HG03159 (cell line): ENCODE measurements at regions not wholly inside any gene's neighbourhood (a gene's known extent, or its start where the extent isn't known, plus 50 kb on each side); places are given as distances from the start of the nearest gene placed in this dataset.
A peak's percentile ranks its signal among the peaks of the same experiment; 100 is the strongest.

Source experiments
- ATAC-seq: cut with Tn5 transposase; IDR thresholded peaks from one replicate; pipeline ENCODE4 v1.9.1; 2021; ENCODE audit warnings: mild to moderate bottlenecking, moderate library complexity; ENCODE audit not compliant: unreplicated experiment

DNA sequence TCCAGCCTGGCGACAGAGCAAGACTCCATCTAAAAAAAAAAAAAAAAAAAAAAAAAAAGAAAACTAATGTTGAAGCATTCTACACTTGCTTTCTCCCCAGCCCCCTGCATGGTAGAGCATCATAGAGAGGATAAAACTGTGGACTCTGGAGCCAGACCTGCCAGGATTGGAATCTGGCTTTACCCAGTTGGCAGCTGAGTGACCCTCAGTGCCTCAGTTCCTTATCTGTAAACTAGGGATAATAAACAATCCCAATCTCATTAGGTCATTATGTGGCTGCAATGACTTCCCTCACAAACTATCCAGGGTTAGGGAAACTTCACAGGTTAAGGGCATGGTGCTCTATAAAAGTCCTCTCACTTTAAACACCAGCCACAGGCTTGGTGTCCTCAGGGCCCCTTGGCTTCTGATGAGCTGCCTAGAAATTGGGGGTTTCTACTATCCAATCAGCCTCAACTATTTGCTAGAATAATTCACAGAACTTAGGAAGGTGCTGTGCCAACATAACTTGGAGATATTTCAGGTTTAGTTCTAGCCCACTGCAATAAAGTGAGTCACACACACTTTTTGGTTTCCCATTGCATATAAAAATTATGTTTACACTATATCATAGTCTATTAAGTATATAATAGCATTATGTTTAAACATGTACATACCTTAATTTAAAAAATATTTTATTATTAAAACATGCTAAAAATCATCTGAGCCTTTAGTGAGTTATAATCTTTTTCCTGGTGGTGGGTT, 180.5 kb upstream of the B3GALT2 start:
- ATAC-seq: no peak

DNA sequence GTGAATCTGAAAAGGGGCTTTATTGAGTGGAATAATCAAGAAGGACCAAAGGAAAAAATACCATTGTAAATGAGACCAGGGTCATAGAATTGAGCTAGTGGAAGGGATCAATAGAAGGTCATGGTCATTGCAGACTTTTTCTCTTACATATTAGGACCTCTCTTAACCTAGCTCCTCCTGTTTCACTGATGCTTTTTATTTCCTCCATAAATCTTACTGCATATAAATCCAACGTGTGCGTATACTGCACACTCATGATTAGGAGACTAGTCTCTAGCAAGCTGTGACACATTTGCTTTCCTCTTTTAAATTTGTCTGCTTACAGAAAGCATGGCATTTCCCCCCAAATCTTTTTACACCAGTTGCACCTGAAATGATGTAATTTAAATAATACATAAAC, 179.6 kb upstream of the B3GALT2 start:
- ATAC-seq: no peak

DNA sequence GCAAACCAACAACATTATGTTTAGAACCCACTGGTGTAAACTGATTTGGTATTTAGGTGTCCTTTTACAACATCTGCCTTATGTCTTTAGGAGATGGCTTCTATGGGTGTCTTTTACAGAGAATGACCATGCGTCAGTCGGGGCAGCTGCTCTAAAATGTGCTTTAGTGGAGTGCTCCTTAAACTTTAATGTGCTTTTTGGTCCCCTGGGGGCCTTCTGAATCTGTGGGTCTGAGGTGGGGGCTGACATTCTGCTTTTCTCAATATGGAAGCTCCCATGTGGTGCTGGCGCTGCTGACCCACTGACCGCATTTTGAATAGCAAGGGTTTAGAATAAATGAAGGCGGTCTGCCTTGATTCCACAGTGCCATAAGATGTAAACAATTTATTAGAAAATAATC, 173.2 kb upstream of the B3GALT2 start:
- no peak for ATAC-seq

DNA sequence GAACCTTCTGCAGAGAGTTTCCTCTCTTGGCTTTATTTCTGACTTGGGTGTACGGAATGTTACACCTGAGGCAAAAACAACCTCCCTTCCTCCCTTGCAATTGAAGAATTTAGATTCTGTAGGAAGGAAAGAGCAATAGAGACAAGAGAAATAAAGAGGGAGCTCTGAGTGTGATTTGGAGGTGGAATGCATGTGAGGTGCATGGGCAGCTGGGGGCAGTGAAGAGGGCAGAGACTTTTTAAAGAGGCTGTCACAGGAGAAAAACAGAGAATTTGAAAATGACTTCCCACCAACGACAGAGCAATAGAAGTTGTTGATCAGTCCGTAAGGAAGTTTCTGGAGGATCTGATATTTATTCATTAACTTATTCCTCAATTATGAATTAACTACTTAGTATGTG, 172.0 kb upstream of the B3GALT2 start:
- ATAC-seq: no peak

DNA sequence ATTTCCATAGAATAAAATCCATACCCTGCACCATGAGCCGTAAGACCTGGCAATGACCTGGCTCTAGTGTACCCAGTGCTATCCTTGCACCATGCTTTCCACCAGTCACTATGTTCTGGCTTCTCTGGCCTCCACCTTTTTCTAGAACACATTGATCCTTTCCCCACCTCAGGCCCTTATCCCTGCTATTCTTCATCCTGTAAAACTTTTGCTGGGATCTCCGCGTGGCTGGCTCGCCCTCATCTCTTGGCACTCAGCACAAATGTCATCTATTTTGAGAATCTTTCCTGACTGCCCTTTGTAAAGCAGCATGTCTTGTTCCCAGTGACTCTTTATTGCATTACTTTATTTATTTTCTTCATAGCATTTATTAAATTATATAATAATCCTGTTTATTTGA, 169.8 kb upstream of the B3GALT2 start:
- ATAC-seq: no peak

DNA sequence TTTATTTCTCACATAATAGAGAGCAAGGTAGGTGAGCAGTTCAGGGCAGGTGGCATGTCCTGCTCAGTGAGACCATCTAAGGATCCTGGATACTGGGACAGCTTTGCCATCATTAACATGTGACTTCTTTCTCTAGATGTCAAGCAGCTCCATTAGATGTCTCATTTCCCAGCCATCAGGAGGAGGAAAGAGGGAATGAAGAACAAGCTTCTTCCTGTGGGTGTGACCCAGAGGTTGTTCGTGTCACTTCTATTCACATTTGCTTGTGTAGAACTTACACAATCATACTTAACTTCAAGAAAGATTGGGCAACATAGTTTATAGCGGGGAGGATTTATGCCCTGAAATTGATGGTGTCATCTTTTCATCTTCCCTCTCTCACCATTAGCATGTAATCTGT, 169.2 kb upstream of the B3GALT2 start:
- no peak for ATAC-seq

DNA sequence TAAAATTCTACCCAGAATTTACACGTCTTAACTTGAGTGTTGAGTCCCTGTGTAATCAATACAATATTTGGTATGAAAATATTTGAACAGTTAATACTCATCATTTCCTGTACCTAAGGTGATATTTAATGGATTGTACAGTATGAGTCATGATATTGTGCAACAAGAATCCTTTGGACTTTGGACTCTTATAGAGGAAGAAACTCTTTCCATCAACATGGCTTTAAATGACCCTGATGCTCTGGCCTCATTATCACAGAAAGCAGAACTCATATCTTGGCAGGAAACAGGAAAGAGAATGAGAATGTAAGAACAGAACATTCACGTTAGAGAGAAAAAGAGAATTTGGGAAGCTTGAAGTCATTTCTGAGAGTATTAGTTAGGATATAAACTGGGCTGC, 168.8 kb upstream of the B3GALT2 start:
- no peak for ATAC-seq

DNA sequence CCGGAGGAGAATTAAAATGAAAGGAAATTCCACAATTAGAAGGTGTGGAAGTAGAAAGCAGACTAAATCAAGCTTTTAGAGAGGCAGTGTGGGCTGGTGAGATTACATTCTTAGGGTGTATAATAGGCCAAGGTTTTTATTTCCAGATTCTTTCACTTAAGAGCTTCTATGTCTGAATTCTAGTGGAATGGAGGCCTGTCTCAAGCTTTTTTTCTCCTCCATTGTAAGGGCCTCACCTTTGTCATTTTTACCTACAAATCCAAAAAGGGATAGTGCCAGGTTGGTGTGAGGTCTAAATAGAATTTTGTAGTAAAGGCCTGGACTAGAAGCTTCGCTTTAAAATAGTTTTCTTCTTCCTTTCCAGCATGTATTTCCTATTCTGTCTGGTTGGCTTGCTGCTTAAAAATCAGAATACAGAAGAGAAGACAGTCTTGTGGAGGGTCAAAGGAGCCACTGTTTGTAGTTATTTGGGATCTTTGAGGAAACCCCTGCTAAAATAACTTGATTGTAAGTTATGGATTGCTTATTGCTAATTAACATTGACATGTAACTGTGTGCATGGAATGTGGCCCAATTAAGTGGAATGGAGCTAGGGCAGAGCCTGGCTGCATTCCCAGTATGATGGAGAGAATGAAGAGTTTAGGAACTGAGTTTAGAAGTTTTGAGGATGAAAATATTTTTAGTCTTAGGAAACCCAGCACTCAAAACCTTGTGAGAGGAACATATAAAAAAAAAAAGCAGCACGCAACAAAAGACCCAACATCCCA, 162.5 kb upstream of the B3GALT2 start:
- no peak for ATAC-seq

DNA sequence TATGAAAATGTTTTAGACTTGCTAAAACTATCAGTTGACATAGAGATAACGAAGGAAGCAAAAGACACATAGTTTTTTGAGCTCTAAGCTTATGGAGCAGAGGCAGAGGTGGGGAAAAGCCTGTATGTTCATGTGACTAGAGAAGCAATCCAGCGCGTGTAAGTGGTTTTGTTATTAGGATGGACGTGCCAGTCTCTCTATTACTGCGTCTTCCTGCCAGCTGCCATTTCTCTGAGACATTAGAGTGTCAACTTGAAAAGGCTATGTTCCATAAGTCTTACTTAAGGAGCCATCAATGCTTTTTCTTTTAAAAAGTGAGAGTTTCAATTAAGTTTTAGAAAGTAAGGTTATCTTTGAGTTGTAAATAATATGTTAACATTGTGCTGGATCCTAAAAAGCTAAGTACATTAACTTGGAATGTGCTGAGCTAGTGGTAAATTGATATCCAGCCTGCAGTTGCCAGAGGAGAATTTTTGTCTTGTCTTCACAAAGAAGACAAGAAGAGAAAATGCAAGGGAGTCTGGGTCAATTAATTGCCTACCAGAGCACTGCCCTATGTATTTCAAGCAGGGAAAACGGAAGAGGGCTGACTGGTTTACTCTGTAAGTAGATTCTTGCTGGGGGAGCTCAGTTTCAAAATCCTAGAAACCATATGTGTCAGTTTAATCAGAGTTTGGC, 161.8 kb upstream of the B3GALT2 start:
- no peak for ATAC-seq

DNA sequence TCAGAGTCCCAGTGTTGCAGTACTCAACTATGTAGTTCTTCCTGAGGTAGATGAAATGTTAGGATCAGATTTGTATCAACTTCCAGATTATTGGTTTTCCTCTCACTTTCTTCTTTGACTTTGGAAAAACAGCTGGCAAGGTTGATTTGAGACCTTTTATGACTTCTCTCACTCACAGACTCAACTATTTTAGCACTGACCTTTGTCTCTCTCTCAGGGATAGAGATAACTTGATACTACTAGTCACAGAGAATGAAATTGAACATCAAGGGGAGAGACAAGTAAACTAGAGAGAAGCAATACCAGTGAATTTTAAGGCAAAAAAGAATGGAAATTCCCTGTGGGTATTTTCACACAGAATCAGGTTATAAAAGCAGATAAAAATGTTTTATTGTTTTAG, 159.7 kb upstream of the B3GALT2 start:
- no peak for ATAC-seq

DNA sequence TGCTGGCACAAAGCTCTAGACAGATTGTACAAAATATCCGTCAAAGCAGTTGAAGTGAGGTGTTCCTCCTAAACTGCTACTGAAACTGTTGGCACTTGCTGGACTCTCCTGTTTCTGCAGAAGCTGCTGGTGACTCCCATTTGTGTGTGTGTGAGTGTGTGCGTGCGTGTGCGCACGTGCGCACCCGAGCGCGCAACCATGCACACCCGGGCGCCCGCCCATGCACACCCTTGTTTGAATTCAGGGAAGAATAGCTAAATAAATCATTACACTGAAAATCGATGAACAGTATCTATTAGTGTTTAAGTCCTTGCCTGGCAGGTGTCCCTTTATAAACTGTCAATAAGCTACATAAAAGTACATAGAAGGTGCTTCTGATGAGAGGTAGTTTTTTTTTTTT, 156.4 kb upstream of the B3GALT2 start:
- no peak for ATAC-seq

DNA sequence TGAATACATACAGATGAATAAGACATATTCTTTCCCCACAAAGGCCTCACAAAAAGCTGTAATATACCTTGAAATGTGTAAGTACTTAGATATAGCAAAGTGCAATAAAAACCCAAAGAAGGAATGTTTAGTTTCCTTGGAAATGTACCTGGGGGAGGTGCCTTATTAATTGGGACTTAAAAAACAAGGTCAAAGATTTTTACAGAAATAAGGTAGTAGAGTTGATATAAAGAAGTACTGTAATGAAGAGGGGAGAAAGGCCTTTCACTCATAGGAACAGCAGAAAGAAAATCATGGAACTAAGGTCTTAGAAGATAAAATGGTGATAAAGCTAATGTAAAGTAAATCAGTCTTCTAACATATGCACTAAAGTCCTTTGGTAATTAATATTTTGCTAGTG, 153.9 kb upstream of the B3GALT2 start:
- no peak for ATAC-seq

DNA sequence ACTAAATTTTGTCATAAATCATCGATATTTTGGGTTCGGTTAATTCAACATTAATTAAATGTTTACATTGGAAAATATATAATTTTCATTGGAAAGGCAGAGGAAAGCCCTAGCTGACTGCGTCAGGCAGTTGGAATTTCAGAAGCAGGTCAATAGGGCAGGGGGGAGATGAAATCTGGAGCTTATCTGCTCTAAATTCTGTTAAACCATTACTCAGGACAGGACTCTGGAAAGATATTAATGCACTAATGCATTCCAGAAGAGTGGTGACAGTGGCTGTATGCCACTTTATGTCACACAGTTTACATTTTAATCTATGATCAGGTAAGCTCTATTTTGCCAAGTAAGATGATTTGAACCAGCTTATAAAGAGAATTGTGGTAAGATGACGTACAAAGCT, 153.0 kb upstream of the B3GALT2 start:
- no peak for ATAC-seq

DNA sequence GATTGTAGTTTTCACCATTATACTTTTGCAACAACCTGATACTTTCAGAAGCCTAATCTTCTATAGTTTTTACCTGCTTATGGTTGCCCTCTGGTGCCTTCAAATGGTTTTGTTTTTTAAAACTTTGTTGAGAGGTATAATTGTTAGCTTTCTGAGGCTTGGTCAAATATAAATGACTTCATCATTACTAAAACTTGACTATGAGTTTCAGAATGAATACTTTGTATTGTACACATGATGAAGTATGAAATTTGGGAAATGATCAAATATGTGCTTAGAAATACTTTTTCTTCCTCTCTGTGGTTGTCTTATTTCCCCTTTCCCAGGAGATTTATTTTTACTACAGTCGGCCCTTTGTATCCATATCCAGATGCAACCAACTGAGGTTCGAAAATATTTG, 151.8 kb upstream of the B3GALT2 start:
- peak; percentile 69 for ATAC-seq

DNA sequence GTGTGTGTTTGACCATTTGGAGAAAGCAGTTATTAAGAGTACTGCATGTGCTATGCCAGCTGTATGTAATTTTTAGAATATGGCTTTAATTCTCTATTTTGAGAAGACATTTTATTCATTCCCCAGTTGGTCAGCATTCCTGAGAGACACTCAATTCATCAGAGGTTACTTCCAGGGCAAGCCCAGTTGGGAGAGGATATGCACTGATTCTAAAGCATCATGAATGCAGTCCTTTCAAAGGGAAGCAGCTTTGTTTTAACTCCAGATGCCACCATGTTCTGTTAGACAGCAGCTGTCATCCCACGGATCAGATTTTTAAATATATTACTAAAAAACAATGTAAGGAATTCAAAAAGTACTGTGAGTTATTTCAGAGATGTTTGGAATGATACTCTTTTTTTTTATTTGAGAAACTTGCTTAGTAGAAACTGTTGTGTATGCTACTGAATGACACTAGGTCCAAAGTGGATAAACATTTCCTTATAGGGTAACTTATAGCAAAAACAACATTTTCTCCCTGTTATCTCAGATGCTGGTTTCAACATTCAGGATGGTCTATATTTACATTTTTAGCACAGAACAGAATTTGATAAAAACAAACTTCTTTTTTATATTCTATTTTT, 149.5 kb upstream of the B3GALT2 start:
- no peak for ATAC-seq

DNA sequence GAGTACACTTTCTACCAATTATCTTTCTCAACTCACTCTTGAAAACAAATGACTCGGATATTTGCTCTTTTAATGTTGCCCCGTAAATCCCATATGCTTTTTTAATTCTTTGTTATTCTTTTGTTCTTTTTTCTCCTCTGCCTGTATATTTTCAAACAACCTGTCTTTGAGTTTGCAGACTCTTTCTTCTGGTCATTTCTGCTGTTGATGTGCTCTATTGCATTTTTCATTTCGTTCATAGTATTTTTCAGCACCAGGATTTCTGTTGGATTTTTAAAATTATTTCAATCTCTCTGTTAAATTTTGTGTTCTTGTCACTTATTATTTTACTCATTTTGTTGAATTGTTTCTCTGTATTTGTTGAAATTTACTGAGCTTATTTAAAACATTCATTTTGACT, 146.8 kb upstream of the B3GALT2 start:
- no peak for ATAC-seq

DNA sequence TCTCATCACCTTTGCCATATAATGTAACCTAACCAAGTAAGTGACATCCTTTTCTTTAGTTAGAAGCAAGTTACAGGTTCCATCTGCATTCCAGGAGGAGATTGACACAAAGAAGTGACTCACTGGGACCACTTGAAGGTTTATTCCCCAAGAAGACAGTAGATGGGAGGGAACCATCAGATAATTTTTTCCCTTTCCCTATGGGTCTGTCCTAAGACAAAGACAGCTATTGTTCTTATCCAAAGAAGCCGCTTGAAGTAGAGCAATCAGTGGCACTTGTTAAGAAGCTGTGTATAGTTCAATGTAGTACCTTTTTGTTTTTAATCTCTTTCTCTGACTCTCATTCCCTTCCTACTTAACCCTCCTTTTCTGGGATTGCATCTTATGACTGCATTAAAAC, 139.9 kb upstream of the B3GALT2 start:
- no peak for ATAC-seq

DNA sequence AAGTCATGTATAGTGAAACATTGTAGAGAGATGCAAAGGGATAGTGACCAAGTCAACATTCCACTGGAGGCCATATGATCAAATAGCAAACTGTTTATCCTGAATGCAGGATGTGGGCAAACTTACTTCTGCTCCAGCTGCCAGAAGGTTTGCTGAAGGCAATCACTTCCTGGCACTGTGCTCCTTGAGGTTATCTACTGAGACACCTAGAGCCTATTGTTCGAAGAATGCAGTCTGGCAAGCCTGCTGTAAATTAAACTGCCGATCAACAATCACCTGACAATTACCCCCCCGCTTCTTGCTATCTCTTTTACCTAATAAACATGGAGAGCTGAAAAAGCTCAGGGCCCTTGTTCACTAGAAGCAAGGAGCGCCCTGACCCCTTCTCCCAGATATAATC, 139.4 kb upstream of the B3GALT2 start:
- ATAC-seq: no peak

DNA sequence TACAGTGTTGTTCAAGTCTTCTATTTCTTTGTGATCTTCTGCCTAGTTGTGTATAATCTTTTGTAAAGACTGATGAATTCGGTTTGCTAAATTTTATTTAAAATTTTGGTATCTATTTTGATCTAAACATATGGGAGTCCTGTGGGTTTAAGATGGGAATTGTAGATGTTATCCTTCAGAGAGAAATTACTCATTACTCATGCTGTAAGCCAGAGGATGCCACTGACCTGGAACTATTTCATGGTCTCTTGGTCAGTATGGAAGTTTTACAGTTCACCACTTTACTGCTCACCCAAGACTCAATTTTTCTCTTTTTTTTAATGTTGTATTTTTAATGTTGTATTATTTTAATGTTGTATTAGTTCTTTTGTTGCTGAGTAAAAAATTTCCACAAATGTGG, 138.6 kb upstream of the B3GALT2 start:
- ATAC-seq: no peak

DNA sequence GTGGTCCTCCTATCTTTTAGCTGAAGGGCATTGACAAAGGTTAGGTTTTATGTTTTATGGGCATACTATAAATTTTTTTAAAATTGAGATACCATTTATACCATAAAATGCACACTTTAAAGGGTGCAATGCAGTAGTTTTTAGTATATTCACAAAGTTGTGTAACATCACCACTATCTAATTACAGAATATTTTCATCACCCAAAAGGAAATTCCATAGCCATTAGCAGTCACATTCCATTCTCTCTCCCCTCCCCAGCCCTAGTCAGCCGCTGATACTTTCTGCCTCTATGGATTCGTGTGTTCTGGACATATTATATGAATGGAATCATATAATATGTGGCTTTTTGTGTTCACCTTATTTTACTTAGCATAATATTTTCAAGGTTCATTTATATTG, 135.8 kb upstream of the B3GALT2 start:
- ATAC-seq: no peak

DNA sequence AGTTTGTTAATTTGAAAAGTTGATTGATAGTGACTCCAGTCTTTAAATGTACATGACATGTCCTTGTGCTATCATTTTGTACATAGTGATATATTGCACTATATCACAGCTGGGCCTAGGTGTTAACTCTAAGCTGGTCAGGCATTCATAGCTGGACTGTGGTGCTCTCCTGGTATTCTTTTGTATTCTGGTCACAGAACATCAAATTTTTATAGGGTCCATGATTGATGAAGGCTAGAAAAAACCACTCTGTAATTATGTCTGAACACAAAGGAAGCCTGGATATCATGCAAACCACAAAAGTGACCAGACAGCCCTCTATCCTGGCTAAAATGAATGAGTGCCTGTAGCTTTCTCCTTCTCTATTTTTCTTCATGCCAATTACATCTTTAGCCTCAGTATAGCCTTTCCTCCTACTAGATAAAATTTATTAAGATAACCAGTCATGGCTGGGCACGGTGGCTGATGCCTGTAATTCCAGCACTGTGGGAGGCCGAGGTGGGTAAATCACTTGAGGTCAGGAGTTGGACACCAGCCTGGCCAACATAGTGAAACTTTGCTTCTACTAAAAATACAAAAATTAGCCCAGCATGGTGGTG, 134.9 kb upstream of the B3GALT2 start:
- no peak for ATAC-seq
